HCT116 (cell line): ENCODE measurements at regions not wholly inside any gene's neighbourhood (a gene's known extent, or its start where the extent isn't known, plus 50 kb on each side); places are given as distances from the start of the nearest gene placed in this dataset.

Source experiments
- CEBPB ChIP-seq: IDR thresholded peaks from 2 replicates; pipeline ENCODE4 v1.6.1; 2012; ENCODE audit warnings: low read depth
- EZH2 ChIP-seq: fragments of 200-600 bp; sonication (generic); IDR thresholded peaks from 2 replicates; pipeline ENCODE4 v1.6.1; 2017; ENCODE audit warnings: antibody characterized with exemption, mixed run types
- EZH2phosphoT487 ChIP-seq: fragments of 200-600 bp; IDR thresholded peaks from 2 replicates; pipeline ENCODE4 v1.6.1; 2018; ENCODE audit warnings: antibody characterized with exemption, borderline replicate concordance
- FOSL1 ChIP-seq: IDR thresholded peaks from 2 replicates; pipeline ENCODE4 v1.6.1; 2012; ENCODE audit warnings: low read depth
- JUND ChIP-seq: IDR thresholded peaks from 2 replicates; pipeline ENCODE4 v1.6.1; 2012
- POLR2A ChIP-seq: IDR thresholded peaks from 2 replicates; pipeline ENCODE4 v1.7.0; 2011; ENCODE audit warnings: borderline replicate concordance; ENCODE audit not compliant: insufficient read depth, insufficient read length; ENCODE audit errors: extremely low read depth
- RAD21 ChIP-seq: IDR thresholded peaks from 2 replicates; pipeline ENCODE4 v1.6.1; 2012; ENCODE audit warnings: low read depth, mild to moderate bottlenecking
- REST ChIP-seq: IDR thresholded peaks from 2 replicates; pipeline ENCODE4 v1.6.1; 2012; ENCODE audit warnings: low read depth
- TCF7L2 ChIP-seq: IDR thresholded peaks from 2 replicates; pipeline ENCODE4 v1.7.0; 2011; ENCODE audit warnings: borderline replicate concordance, inconsistent platforms; ENCODE audit not compliant: insufficient read depth, insufficient read length; ENCODE audit errors: extremely low read depth
- ZFX ChIP-seq: fragments of 450-650 bp; IDR thresholded peaks from 2 replicates; pipeline ENCODE4 v1.6.1; 2017
- ZNF274 ChIP-seq: fragments of 200-500 bp; sonication (Bioruptor generic); IDR thresholded peaks from 2 replicates; pipeline ENCODE4 v1.6.1; 2014; ENCODE audit warnings: mild to moderate bottlenecking, low read depth, low read length, inconsistent platforms
- TF ChIP-seq, protein P1 (sequence below): IDR thresholded peaks from 2 replicates; pipeline ENCODE4 v1.6.1; 2012
- TF ChIP-seq, protein P2 (sequence below), 3 experiments: fragments of 200-600 bp in 1 of 3; sonication (generic) in 1 of 3; IDR thresholded peaks in 2 of 3; conservative IDR thresholded peaks in 1 of 3; 2 replicates each; pipeline ENCODE4 v1.5.1; 2012 to 2017; ENCODE audit warnings: low read depth in 2 of 3, low read length in 2 of 3, antibody characterized with exemption in 1 of 3, borderline replicate concordance in 1 of 3, control low read depth in 1 of 3, mild to moderate bottlenecking in 1 of 3, mixed read lengths in 1 of 3, mixed run types in 1 of 3, moderate library complexity in 1 of 3; ENCODE audit not compliant: insufficient read depth in 1 of 3

DNA sequence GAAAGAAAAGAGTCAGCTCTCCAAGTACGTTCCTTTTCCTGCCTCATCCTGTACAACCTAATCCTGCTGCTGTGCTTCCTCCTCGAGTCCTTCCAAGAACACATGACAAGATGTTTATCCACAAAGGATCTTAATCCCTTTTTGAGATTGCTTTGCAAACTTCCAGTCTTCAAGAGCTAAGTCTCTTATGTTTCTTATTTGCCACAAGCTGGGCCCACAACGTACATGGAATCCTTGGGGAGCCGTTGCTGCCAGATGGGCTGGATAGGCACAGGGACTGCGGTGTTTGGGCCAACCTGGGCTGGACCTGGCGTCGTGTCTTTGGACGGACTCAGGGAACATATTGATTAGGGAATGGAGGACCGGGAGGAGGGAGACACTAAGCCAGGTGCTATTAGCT, 79.7 kb upstream of the AFDN start:
- TF ChIP-seq, protein P1, sequence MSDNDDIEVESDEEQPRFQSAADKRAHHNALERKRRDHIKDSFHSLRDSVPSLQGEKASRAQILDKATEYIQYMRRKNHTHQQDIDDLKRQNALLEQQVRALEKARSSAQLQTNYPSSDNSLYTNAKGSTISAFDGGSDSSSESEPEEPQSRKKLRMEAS, result no peak
- TF ChIP-seq, protein P2, sequence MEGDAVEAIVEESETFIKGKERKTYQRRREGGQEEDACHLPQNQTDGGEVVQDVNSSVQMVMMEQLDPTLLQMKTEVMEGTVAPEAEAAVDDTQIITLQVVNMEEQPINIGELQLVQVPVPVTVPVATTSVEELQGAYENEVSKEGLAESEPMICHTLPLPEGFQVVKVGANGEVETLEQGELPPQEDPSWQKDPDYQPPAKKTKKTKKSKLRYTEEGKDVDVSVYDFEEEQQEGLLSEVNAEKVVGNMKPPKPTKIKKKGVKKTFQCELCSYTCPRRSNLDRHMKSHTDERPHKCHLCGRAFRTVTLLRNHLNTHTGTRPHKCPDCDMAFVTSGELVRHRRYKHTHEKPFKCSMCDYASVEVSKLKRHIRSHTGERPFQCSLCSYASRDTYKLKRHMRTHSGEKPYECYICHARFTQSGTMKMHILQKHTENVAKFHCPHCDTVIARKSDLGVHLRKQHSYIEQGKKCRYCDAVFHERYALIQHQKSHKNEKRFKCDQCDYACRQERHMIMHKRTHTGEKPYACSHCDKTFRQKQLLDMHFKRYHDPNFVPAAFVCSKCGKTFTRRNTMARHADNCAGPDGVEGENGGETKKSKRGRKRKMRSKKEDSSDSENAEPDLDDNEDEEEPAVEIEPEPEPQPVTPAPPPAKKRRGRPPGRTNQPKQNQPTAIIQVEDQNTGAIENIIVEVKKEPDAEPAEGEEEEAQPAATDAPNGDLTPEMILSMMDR (IDR thresholded peaks at IDR 0.05 in 2 of 3, conservative IDR thresholded peaks at IDR 0.05 in 1 of 3; ENCODE audit: borderline replicate concordance in 1 of 3, insufficient read depth in 1 of 3, low read depth in 2 of 3, low read length in 2 of 3), result no peak
- TF ChIP-seq TCF7L2 (no peak), CEBPB (no peak), FOSL1 (no peak), EZH2phosphoT487 (no peak), POLR2A (no peak), EZH2 (no peak), ZFX (no peak), RAD21 (no peak), JUND (no peak), REST (no peak), ZNF274 (no peak)
